Natural killer cell treated with Interleukin-12 subunit alpha and Interleukin-12 subunit beta and Interleukin-15 and Interleukin-18, amount 100 ng/mL, for 72 hours (primary cell): ENCODE measurements at regions not wholly inside any gene's neighbourhood (a gene's known extent, or its start where the extent isn't known, plus 50 kb on each side); places are given as distances from the start of the nearest gene placed in this dataset.
"Not testable (repeated sequence)": the region's sequence is repeated elsewhere in the genome, so short reads cannot be mapped to it uniquely, and the experiment has no call there.

Experiments
- ATAC-seq, 2 donors: fragments of 150-1000 bp; cut with Tn5 transposase in 1 of 2; sonication (Bioruptor Pico), chemical (Tn5 transposase) in 1 of 2; 2 replicates each; pipeline ENCODE4 v1.10.0; 2021
- DNase-seq: peaks from one replicate; pipeline ENCODE4 v3.0.0; 2022; ENCODE audit warnings: low spot score
- H3K27ac Mint-ChIP-seq, 2 donors: 1 replicate in 1 of 2; 2 replicates in 1 of 2; pipeline ENCODE4 v1.8.0; 2022; ENCODE audit warnings: mixed read lengths in 2 of 2, mild to moderate bottlenecking in 1 of 2, moderate library complexity in 1 of 2
- H3K27me3 Mint-ChIP-seq, 2 donors: 1 replicate in 1 of 2; 2 replicates in 1 of 2; pipeline ENCODE4 v1.8.0; 2022; ENCODE audit warnings: mixed read lengths in 2 of 2
- H3K36me3 Mint-ChIP-seq: one replicate; pipeline ENCODE4 v1.8.0; 2022; ENCODE audit warnings: mixed read lengths
- H3K4me1 Mint-ChIP-seq, 2 donors: 1 replicate in 1 of 2; 2 replicates in 1 of 2; pipeline ENCODE4 v1.8.0; 2022; ENCODE audit warnings: low read depth in 2 of 2, mixed read lengths in 2 of 2, mild to moderate bottlenecking in 1 of 2
- H3K4me3 Mint-ChIP-seq: one replicate; pipeline ENCODE4 v1.8.0; 2022; ENCODE audit warnings: mixed read lengths
- H3K9me3 Mint-ChIP-seq: 2 replicates; pipeline ENCODE4 v1.8.0; 2022; ENCODE audit warnings: mixed read lengths

- Mint-ChIP-seq H3K27ac (peak overlapping the region in 1 of 2 donors; percentile 34), H3K4me3 (no peak overlapping the region), H3K36me3 (no peaks in the 10 kb centered on the region), H3K27me3 (no peaks in the 10 kb centered on the region), H3K9me3 (no peaks in the 10 kb centered on the region), H3K4me1 (peaks cover 9 to 16% of the 10 kb centered on the region in 2 donors)
- no peak for ATAC-seq
- DNase-seq, result no peak
Measured at GRCh38 chr3:177464392-177465256, 267.3 kb upstream of the TBL1XR1 start.

DNA sequence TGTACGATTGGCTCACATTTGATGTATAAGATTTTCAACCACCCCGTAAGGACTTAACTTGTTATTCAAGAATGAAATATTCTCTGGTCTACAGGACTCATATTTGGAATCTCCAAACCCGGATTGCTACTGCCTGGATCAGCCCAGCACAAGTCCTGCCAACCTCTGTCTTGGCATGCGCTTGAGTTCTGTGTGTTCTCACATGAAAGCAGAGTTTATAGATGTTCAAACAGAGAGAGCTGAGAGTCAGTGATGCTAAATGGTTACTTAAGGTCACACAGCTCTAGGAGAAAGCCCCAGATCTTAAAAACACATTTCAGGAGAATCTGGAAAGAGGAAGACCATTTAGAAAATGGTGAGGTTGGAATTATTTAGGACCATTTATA, 268.0 kb upstream of the TBL1XR1 start:
- Mint-ChIP-seq H3K36me3 (no peaks in the 10 kb centered on the region), H3K27ac (peak overlapping the region in 1 of 2 donors; percentile 8), H3K27me3 (no peaks in the 10 kb centered on the region), H3K9me3 (no peaks in the 10 kb centered on the region), H3K4me1 (peaks cover 9 to 16% of the 10 kb centered on the region in 2 donors), H3K4me3 (no peak overlapping the region)
- ATAC-seq (no peak), DNase-seq (no peak)

- H3K36me3 Mint-ChIP-seq, result no peaks in the 10 kb centered on the region
- H3K27me3 Mint-ChIP-seq, result no peaks in the 10 kb centered on the region
- no peak for ATAC-seq
- DNase-seq, result no peak
- H3K4me1 Mint-ChIP-seq, result peaks cover 9 to 16% of the 10 kb centered on the region in 2 donors
- H3K4me3 Mint-ChIP-seq, result no peak overlapping the region
- H3K9me3 Mint-ChIP-seq, result no peaks in the 10 kb centered on the region
- peak overlapping the region in 1 of 2 donors; percentile 8 for H3K27ac Mint-ChIP-seq
Measured at GRCh38 chr3:177466074-177466473, 268.8 kb upstream of the TBL1XR1 start.

DNA sequence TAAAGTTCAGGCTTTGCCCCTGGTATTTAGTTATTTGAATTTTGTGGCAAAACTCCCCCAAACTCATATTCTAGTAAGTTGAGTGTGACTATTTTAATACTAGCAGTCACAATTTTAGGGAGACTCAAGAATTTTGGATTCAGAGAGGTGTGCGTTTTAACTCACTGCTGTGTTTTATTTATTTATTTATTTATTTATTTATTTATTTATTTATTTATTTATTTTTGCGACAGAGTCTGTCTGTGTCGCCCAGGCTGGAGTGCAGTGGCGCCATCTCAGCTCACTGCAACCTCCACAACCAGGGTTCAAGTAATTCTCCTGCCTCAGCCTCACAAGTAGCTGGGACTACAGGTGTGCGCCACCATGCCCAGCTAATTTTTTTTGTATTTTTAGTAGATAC, 269.3 kb upstream of the TBL1XR1 start:
- ATAC-seq, H3K4me3 Mint-ChIP-seq, H3K27me3 Mint-ChIP-seq, H3K36me3 Mint-ChIP-seq, DNase-seq, H3K9me3 Mint-ChIP-seq, H3K27ac Mint-ChIP-seq: not testable (repeated sequence)
- H3K4me1 Mint-ChIP-seq, result peaks cover 9 to 16% of the 10 kb centered on the region in 2 donors

GRCh38 chr3:177467247-177467985, 270.1 kb upstream of the TBL1XR1 start:
- DNase-seq (no peak), ATAC-seq (no peak)
- Mint-ChIP-seq H3K27ac (no peak overlapping the region), H3K4me3 (no peak overlapping the region), H3K27me3 (no peaks in the 10 kb centered on the region), H3K9me3 (no peaks in the 10 kb centered on the region), H3K4me1 (peaks cover 9 to 16% of the 10 kb centered on the region in 2 donors), H3K36me3 (no peaks in the 10 kb centered on the region)

- Mint-ChIP-seq H3K36me3 (no peaks in the 10 kb centered on the region), H3K9me3 (no peaks in the 10 kb centered on the region), H3K4me3 (no peak overlapping the region), H3K27ac (no peak overlapping the region), H3K27me3 (no peaks in the 10 kb centered on the region), H3K4me1 (peaks cover 9 to 16% of the 10 kb centered on the region in 2 donors)
- DNase-seq, result no peak
- ATAC-seq, result no peak
Measured at GRCh38 chr3:177468331-177468730, 271.0 kb upstream of the TBL1XR1 start.

GRCh38 chr3:177468816-177469215, 271.5 kb upstream of the TBL1XR1 start:
- Mint-ChIP-seq H3K27ac (peak overlapping the region in 1 of 2 donors; percentile 51), H3K36me3 (no peaks in the 10 kb centered on the region), H3K4me1 (peaks cover 9 to 16% of the 10 kb centered on the region in 2 donors), H3K9me3 (no peaks in the 10 kb centered on the region), H3K27me3 (no peaks in the 10 kb centered on the region), H3K4me3 (no peak overlapping the region)
- ATAC-seq, result no peak
- DNase-seq, result no peak

- ATAC-seq (no peak), DNase-seq (no peak)
- no peak overlapping the region for H3K4me3 Mint-ChIP-seq
- peak overlapping the region in 1 of 2 donors; percentile 51 for H3K27ac Mint-ChIP-seq
- peaks cover 7 to 13% of the 10 kb centered on the region in 2 donors for H3K4me1 Mint-ChIP-seq
- H3K27me3 Mint-ChIP-seq, result no peaks in the 10 kb centered on the region
- H3K9me3 Mint-ChIP-seq, result no peaks in the 10 kb centered on the region
- no peaks in the 10 kb centered on the region for H3K36me3 Mint-ChIP-seq
Measured at GRCh38 chr3:177469216-177469615, 271.9 kb upstream of the TBL1XR1 start.

DNA sequence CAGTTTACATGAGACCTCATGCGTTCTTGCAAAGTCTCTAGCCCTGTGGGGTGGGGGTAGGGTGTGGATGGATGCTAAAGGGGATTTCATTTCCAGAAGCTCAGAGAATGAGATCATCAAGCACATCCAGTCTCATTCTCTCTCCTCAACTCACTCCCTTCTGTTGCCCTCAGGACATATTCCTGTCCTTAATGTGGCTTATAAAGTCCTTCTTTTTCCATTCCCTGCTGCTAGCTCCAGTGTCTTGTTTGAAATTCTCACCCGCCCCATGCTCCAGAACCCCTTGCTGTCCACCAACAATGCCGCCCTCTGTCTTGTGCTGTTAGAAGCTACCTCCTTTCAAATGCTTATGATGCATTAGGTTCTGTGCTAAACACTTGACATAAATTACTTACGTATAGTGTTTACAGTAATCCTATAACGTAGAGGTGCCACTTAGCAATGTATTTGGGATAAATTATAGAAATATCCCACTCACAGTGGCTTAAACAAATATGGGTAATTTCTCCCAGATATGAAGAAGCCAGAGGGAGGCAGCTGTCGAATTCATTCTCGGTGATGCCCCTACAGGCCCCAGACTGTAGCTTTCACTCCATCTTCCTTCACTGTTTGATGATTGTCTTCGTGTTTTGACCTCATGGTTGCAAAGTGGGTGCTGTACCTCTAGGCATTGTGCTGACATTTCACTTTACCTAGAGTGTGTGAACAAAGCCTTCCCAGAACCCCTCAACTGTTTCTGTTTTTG, 273.1 kb upstream of the TBL1XR1 start:
- no peak for DNase-seq
- H3K27ac Mint-ChIP-seq, result no peak overlapping the region
- no peaks in the 10 kb centered on the region for H3K27me3 Mint-ChIP-seq
- H3K9me3 Mint-ChIP-seq, result no peaks in the 10 kb centered on the region
- H3K4me3 Mint-ChIP-seq, result no peak overlapping the region
- peaks cover 5 to 7% of the 10 kb centered on the region in 2 donors for H3K4me1 Mint-ChIP-seq
- no peak for ATAC-seq
- H3K36me3 Mint-ChIP-seq, result no peaks in the 10 kb centered on the region

GRCh38 chr3:177471733-177472480, 274.6 kb upstream of the TBL1XR1 start:
- no peak overlapping the region for H3K27ac Mint-ChIP-seq
- no peak overlapping the region for H3K4me3 Mint-ChIP-seq
- H3K27me3 Mint-ChIP-seq, result no peaks in the 10 kb centered on the region
- no peaks in the 10 kb centered on the region for H3K36me3 Mint-ChIP-seq
- H3K9me3 Mint-ChIP-seq, result no peaks in the 10 kb centered on the region
- DNase-seq (no peak), ATAC-seq (no peak)
- H3K4me1 Mint-ChIP-seq, result no peaks in the 10 kb centered on the region

DNA sequence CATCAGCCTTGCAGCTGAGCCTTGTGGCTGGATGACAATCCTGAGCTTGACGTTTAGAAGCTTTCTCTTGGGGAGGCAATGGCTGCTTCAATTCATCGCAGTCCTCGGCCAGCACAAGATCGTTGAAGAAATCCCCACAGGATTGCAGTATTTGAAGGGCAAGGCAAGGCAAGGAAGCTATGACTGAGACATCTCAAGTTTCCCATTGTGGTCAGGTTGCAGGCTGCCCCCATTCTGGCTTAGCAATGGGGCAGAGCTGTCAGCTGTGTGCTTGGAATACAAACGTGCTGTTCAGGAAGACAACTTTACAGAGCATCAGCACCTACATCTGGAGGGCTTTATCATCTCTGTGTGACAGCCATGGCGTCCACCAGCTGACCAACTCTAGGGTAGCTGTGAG, 275.9 kb upstream of the TBL1XR1 start:
- H3K27me3 Mint-ChIP-seq, result no peaks in the 10 kb centered on the region
- no peak overlapping the region for H3K4me3 Mint-ChIP-seq
- no peaks in the 10 kb centered on the region for H3K4me1 Mint-ChIP-seq
- DNase-seq (no peak), ATAC-seq (no peak)
- no peaks in the 10 kb centered on the region for H3K36me3 Mint-ChIP-seq
- no peaks in the 10 kb centered on the region for H3K9me3 Mint-ChIP-seq
- H3K27ac Mint-ChIP-seq, result no peak overlapping the region

DNA sequence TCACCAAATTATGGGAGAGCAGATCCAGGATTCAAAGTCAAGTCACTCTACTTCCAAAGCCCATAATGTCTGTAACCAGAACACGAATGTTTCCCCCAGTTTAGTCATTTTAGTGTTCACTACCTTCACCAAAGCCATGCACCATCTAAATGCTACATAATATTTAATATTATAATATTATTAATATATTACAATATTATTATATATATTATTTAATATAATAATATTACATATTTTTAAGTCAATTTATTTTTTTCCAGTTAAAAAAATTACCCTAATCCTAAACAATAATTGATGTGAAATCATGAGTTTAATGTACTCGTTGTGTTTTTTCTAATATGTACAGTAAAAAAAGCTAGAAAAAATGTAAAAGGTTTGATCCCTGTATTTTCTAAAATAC, 276.6 kb upstream of the TBL1XR1 start:
- H3K4me3 Mint-ChIP-seq, result no peak overlapping the region
- no peak for ATAC-seq
- H3K27me3 Mint-ChIP-seq, result no peaks in the 10 kb centered on the region
- H3K36me3 Mint-ChIP-seq, result no peaks in the 10 kb centered on the region
- DNase-seq, result no peak
- H3K27ac Mint-ChIP-seq, result no peak overlapping the region
- no peaks in the 10 kb centered on the region for H3K9me3 Mint-ChIP-seq
- H3K4me1 Mint-ChIP-seq, result no peaks in the 10 kb centered on the region

DNA sequence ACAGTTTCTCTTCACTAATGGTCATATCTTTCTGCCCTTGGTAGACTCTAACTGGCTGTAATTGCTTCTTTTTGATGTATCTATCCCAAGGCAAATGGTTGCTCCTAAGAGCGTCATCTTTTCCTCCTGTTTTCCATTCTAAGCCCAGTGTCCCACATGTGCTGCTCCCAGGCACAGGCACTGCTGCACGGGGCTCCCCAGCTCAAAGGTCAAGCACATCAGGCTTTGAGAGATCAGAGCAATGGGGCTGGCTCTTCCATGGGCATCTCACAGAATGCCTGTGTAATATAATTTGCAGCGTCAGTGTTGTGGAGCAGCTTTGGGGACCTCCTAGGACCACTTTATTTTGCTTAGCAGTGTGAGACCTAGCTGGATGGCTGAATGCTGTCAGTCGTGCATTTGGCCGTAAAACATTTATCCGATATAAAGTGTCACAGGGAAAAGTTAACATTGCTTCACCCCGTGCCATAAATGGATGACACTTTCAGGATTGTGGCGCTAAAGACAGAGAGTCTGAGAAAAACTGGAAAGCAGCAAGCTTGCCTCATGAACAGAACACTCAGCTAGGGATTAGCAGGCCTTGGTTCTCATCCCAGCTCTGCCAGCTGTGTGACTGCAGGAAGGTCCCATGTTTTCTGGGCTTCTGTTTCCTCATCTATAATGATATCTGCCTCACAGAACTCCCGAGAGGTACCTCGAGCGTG, 277.5 kb upstream of the TBL1XR1 start:
- no peak overlapping the region for H3K4me3 Mint-ChIP-seq
- DNase-seq, result no peak

More for the DNA sequence above, 277.5 kb upstream of the TBL1XR1 start:
- Mint-ChIP-seq H3K36me3 (no peaks in the 10 kb centered on the region), H3K27me3 (no peaks in the 10 kb centered on the region), H3K9me3 (no peaks in the 10 kb centered on the region), H3K4me1 (no peaks in the 10 kb centered on the region), H3K27ac (no peak overlapping the region)
- no peak for ATAC-seq
